Astrocyte (in vitro differentiated cells and primary cell): ENCODE measurements at regions not wholly inside any gene's neighbourhood (a gene's known extent, or its start where the extent isn't known, plus 50 kb on each side); places are given as distances from the start of the nearest gene placed in this dataset.

Experiments
- DNase-seq: peaks from one replicate; pipeline ENCODE4 v3.0.0-alpha.2; 2010; ENCODE audit warnings: low read depth
- FAIRE-seq: peaks from 2 replicates; lab custom pipeline; 2011; peaks lifted over from hg19 to GRCh38; lab: Jason Lieb, UNC
- H2AFZ ChIP-seq: 2 replicates; pipeline ENCODE4 v1.6.0; 2012; ENCODE audit warnings: low read depth, low read length, inconsistent platforms
- H3K27ac ChIP-seq: 2 replicates; pipeline ENCODE4 v1.5.1; 2011; ENCODE audit warnings: low read depth, low read length, inconsistent platforms
- H3K27me3 ChIP-seq: 2 replicates; pipeline ENCODE4 v1.6.0; 2011; ENCODE audit warnings: low read length, inconsistent platforms; ENCODE audit not compliant: insufficient read depth
- H3K36me3 ChIP-seq: 2 replicates; pipeline ENCODE4 v1.5.1; 2011; ENCODE audit warnings: low read length, inconsistent platforms; ENCODE audit not compliant: insufficient read depth
- H3K4me1 ChIP-seq: 2 replicates; pipeline ENCODE4 v1.5.1; 2011; ENCODE audit warnings: low read length, inconsistent platforms; ENCODE audit not compliant: insufficient read depth
- H3K4me2 ChIP-seq: 2 replicates; pipeline ENCODE4 v1.6.0; 2012; ENCODE audit warnings: low read length, inconsistent platforms
- H3K4me3 ChIP-seq: 2 replicates; pipeline ENCODE4 v1.5.1; 2011; ENCODE audit warnings: low read depth, mild to moderate bottlenecking, low read length, inconsistent platforms; ENCODE audit not compliant: insufficient read depth
- H3K79me2 ChIP-seq: 2 replicates; pipeline ENCODE4 v1.6.0; 2012; ENCODE audit warnings: mild to moderate bottlenecking, low read length, inconsistent platforms; ENCODE audit not compliant: insufficient read depth
- H3K9ac ChIP-seq: 2 replicates; pipeline ENCODE4 v1.6.0; 2012; ENCODE audit warnings: mild to moderate bottlenecking, low read length, inconsistent platforms
- H3K9me3 ChIP-seq: 2 replicates; pipeline ENCODE4 v1.5.1; 2012; ENCODE audit warnings: low read depth, mild to moderate bottlenecking, low read length, inconsistent platforms; ENCODE audit not compliant: insufficient read depth
- H4K20me1 ChIP-seq: 2 replicates; pipeline ENCODE4 v1.6.0; 2012; ENCODE audit warnings: low read length, inconsistent platforms; ENCODE audit not compliant: insufficient read depth
- H3K27ac Mint-ChIP-seq: one replicate; pipeline ENCODE4 v1.8.0; 2021; ENCODE audit warnings: mild to moderate bottlenecking, mixed read lengths; ENCODE audit not compliant: unreplicated experiment
- H3K27me3 Mint-ChIP-seq: one replicate; pipeline ENCODE4 v1.8.0; 2021; ENCODE audit warnings: low read depth, mixed read lengths; ENCODE audit not compliant: unreplicated experiment
- H3K36me3 Mint-ChIP-seq: one replicate; pipeline ENCODE4 v1.8.0; 2021; ENCODE audit warnings: low read depth, mixed read lengths; ENCODE audit not compliant: unreplicated experiment
- H3K4me1 Mint-ChIP-seq: one replicate; pipeline ENCODE4 v1.8.0; 2021; ENCODE audit warnings: low read depth, mixed read lengths; ENCODE audit not compliant: unreplicated experiment
- H3K4me3 Mint-ChIP-seq: one replicate; pipeline ENCODE4 v1.8.0; 2021; ENCODE audit warnings: mild to moderate bottlenecking, moderate library complexity, mixed read lengths; ENCODE audit not compliant: unreplicated experiment
- H3K9me3 Mint-ChIP-seq: one replicate; pipeline ENCODE4 v1.8.0; 2021; ENCODE audit warnings: mild to moderate bottlenecking, mixed read lengths; ENCODE audit not compliant: unreplicated experiment
- EZH2 ChIP-seq: IDR thresholded peaks from 2 replicates; pipeline ENCODE4 v1.6.1; 2012; ENCODE audit warnings: mild to moderate bottlenecking, low read length, inconsistent platforms; ENCODE audit not compliant: insufficient read depth
- TF ChIP-seq, protein P1 (sequence below): IDR thresholded peaks from 2 replicates; pipeline ENCODE4 v1.5.1; 2011; ENCODE audit warnings: low read depth, mild to moderate bottlenecking, inconsistent platforms, low read length, moderate library complexity; ENCODE audit not compliant: insufficient read depth

DNA sequence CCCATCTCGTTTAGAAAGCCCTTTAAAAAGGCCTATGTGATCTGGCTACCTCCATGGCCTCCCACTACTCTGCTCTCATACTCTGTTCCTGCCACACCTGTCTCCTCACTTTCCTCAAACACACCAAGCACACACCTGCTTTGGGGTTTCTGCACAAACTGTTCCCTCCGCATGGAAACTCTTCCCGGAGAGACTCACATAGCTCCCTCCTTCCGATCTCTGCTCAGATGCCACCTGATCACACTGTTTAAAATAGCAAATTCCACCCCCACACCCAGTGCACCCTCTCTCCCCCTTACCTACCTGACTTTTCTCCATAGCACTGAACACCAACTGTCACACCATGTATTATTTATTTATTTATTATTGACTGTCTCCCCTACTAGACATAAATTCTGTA is 84.0 kb upstream of the NR4A3 start:
- no peak overlapping the region for H3K27ac Mint-ChIP-seq
- Histone ChIP-seq H4K20me1 (no peaks in the 10 kb centered on the region), H3K36me3 (no peaks in the 10 kb centered on the region), H3K27me3 (no peaks in the 10 kb centered on the region), H3K4me1 (no peaks in the 10 kb centered on the region), H3K27ac (no peak overlapping the region), H3K4me3 (no peak overlapping the region), H3K79me2 (no peaks in the 10 kb centered on the region), H2AFZ (no peak overlapping the region), H3K9ac (no peak overlapping the region), H3K4me2 (no peak overlapping the region), H3K9me3 (no peaks in the 10 kb centered on the region)
- TF ChIP-seq, protein P1, sequence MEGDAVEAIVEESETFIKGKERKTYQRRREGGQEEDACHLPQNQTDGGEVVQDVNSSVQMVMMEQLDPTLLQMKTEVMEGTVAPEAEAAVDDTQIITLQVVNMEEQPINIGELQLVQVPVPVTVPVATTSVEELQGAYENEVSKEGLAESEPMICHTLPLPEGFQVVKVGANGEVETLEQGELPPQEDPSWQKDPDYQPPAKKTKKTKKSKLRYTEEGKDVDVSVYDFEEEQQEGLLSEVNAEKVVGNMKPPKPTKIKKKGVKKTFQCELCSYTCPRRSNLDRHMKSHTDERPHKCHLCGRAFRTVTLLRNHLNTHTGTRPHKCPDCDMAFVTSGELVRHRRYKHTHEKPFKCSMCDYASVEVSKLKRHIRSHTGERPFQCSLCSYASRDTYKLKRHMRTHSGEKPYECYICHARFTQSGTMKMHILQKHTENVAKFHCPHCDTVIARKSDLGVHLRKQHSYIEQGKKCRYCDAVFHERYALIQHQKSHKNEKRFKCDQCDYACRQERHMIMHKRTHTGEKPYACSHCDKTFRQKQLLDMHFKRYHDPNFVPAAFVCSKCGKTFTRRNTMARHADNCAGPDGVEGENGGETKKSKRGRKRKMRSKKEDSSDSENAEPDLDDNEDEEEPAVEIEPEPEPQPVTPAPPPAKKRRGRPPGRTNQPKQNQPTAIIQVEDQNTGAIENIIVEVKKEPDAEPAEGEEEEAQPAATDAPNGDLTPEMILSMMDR: no peak
- TF ChIP-seq EZH2: no peak
- no peaks in the 10 kb centered on the region for H3K27me3 Mint-ChIP-seq
- no peak for FAIRE-seq
- no peaks in the 10 kb centered on the region for H3K4me1 Mint-ChIP-seq
- no peaks in the 10 kb centered on the region for H3K36me3 Mint-ChIP-seq
- H3K4me3 Mint-ChIP-seq: no peak overlapping the region
- DNase-seq: no peak
- no peaks in the 10 kb centered on the region for H3K9me3 Mint-ChIP-seq

DNA sequence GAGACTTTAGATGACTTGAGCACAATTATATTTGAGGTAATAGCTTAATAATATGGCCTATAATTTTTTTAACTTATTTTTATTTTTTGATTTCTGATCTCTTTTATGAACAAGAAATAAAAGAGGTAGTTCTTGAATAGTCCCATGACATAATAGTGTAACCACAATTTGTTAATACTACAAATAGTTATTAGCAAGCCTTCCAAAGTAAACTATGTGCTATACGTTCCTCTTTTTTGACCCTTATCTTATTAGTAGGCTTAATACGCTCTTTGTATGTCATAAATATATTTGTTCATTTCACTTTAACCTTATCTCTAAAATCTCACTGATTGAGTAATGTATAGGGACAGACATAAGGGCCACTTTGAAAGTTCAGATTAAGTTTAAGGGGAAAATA is 78.7 kb upstream of the NR4A3 start:
- Mint-ChIP-seq H3K36me3 (no peaks in the 10 kb centered on the region), H3K9me3 (no peaks in the 10 kb centered on the region), H3K27me3 (no peaks in the 10 kb centered on the region), H3K4me1 (no peaks in the 10 kb centered on the region), H3K4me3 (no peak overlapping the region), H3K27ac (no peak overlapping the region)
- no peak overlapping the region for H3K4me2 ChIP-seq
- FAIRE-seq (no peak), DNase-seq (no peak)
- H3K79me2 ChIP-seq: no peaks in the 10 kb centered on the region
- no peak overlapping the region for H2AFZ ChIP-seq
- no peaks in the 10 kb centered on the region for H4K20me1 ChIP-seq
- H3K36me3 ChIP-seq: no peaks in the 10 kb centered on the region
- H3K27ac ChIP-seq: no peak overlapping the region
- H3K4me3 ChIP-seq: no peak overlapping the region
- TF ChIP-seq, protein P1: no peak
- no peak for TF ChIP-seq EZH2
- no peak overlapping the region for H3K9ac ChIP-seq
- H3K9me3 ChIP-seq: no peaks in the 10 kb centered on the region
- no peaks in the 10 kb centered on the region for H3K4me1 ChIP-seq
- H3K27me3 ChIP-seq: no peaks in the 10 kb centered on the region

DNA sequence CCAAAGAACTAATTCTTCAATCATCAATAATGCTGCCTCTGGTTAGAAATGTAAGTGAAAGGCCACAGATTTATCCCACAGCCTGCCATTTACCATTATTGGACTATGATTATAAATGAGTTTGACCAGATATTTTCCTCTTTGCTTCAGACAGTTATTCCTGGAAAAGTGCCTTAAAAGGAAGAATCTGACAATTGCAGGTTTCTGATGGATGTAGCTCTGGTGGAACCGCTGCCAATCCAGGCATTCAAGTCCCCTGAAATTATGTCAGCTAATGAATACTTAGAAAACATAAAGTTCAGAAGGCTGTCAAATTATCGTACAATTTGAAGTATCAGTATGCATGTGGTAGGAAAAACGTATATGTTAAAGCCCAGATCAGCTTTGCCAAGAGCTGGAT is 78.2 kb upstream of the NR4A3 start:
- FAIRE-seq: no peak
- Histone ChIP-seq H3K4me2 (no peak overlapping the region), H3K36me3 (no peaks in the 10 kb centered on the region), H3K9me3 (no peaks in the 10 kb centered on the region), H3K9ac (no peak overlapping the region), H3K4me3 (no peak overlapping the region), H3K4me1 (no peaks in the 10 kb centered on the region), H3K79me2 (no peaks in the 10 kb centered on the region), H2AFZ (no peak overlapping the region), H4K20me1 (no peaks in the 10 kb centered on the region), H3K27ac (no peak overlapping the region), H3K27me3 (no peaks in the 10 kb centered on the region)
- no peaks in the 10 kb centered on the region for H3K9me3 Mint-ChIP-seq
- H3K4me1 Mint-ChIP-seq: no peaks in the 10 kb centered on the region
- H3K27ac Mint-ChIP-seq: no peak overlapping the region
- no peaks in the 10 kb centered on the region for H3K36me3 Mint-ChIP-seq
- H3K4me3 Mint-ChIP-seq: no peak overlapping the region
- DNase-seq: no peak
- TF ChIP-seq, protein P1: no peak
- H3K27me3 Mint-ChIP-seq: no peaks in the 10 kb centered on the region
